ENCODE measurements at regions not wholly inside any gene's neighbourhood (a gene's known extent, or its start where the extent isn't known, plus 50 kb on each side); places are given as distances from the start of the nearest gene placed in this dataset. TPM values are rescaled to one million over a fixed set of nuclear protein-coding genes. Genes with fewer than 3 reads are reported as not detected.
A peak's percentile ranks its signal among the peaks of the same experiment; 100 is the strongest.

DNA sequence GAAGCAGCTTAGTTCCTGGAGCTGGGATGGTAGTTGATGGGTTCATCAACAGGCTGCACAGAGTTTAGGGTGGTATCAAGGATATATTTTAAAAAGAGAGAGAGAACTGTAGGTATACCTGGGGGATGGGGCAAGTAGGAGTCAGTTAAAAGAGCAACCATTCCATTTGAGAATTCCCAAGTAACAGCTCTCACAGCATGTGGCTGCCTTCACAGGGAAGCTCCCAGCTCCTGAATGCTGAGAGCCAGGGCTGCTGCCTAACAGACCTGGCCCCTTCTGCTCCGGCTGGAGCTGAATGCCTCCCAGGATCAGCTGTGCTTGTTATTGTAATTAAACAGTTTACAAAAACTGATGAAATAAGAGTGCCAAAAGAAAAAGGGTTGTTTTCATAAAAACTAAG, 58.8 kb upstream of the GPR26 start:
- TF ChIP-seq, protein P1, sequence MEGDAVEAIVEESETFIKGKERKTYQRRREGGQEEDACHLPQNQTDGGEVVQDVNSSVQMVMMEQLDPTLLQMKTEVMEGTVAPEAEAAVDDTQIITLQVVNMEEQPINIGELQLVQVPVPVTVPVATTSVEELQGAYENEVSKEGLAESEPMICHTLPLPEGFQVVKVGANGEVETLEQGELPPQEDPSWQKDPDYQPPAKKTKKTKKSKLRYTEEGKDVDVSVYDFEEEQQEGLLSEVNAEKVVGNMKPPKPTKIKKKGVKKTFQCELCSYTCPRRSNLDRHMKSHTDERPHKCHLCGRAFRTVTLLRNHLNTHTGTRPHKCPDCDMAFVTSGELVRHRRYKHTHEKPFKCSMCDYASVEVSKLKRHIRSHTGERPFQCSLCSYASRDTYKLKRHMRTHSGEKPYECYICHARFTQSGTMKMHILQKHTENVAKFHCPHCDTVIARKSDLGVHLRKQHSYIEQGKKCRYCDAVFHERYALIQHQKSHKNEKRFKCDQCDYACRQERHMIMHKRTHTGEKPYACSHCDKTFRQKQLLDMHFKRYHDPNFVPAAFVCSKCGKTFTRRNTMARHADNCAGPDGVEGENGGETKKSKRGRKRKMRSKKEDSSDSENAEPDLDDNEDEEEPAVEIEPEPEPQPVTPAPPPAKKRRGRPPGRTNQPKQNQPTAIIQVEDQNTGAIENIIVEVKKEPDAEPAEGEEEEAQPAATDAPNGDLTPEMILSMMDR (IDR thresholded peaks at IDR 0.05) = no peak
- ATAC-seq (ENCODE audit: low FRiP score) (no peak), DNase-seq (ENCODE audit: low spot score) (no peak)

DNA sequence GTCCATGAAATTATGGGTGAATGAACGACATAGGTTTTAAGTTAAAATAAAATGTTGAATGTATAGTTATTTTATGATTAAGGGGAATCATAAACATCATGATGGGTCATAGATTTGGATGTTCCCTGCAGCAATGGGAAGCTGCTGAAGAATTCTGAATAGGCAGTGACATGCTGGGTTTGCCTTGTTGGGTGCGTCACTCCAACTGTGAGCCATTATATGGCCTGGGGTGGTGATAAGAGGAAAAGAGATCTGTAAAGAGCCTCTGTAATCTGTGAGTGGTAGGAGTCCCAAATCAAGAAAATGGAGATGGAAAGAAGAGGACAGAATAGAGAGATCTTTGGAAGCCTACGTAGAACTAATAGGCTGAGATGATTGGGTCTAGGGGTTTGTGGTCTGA, 58.1 kb upstream of the GPR26 start:
- no peak for DNase-seq (ENCODE audit: low spot score)
- TF ChIP-seq, protein P1 (IDR thresholded peaks at IDR 0.05) = no peak
- no peak for ATAC-seq (ENCODE audit: low FRiP score)

DNA sequence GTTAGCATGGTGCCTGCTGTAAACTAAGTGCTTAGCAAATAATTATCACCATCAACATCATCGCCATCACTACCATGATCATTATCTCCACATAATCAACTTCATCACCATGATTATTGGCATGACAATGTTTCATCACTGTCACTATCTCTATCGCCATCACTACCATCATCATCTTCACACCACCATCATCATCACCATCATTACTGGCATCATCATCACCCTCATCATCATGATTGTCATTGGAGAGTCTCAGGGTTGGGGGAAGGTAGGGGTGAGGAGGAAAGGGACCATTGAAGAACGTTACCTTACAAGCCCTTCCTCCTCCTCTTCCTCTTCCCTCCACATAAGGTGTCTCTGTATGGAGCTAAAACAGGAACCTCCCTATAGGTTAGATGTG, 54.9 kb upstream of the GPR26 start:
- TF ChIP-seq, protein P1 (IDR thresholded peaks at IDR 0.05) = no peak
- DNase-seq (ENCODE audit: low spot score) = no peak
- ATAC-seq (ENCODE audit: low FRiP score) = no peak

DNA sequence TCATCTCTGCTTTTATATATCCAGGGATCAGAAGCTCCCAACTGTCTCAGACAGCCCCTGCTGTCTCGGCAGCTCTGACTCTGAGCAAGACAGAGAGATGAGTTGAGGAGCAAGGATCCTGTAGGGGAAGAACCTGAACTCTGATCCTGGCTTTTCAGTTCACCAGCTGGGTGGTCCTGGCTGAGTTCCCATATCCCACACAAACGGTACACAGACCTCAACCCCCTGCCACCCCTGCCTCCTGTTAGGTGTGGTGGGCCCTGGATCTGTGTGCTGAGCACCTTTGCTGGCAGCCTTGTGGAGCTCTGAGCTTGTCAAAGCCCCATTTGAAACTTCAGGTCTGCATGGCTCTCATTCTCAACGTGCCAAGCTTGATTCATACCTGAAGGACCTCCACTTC, 54.3 kb upstream of the GPR26 start:
- no peak for ATAC-seq (ENCODE audit: low FRiP score)
- TF ChIP-seq, protein P1 (IDR thresholded peaks at IDR 0.05) = no peak
- DNase-seq (ENCODE audit: low spot score) = no peak

DNA sequence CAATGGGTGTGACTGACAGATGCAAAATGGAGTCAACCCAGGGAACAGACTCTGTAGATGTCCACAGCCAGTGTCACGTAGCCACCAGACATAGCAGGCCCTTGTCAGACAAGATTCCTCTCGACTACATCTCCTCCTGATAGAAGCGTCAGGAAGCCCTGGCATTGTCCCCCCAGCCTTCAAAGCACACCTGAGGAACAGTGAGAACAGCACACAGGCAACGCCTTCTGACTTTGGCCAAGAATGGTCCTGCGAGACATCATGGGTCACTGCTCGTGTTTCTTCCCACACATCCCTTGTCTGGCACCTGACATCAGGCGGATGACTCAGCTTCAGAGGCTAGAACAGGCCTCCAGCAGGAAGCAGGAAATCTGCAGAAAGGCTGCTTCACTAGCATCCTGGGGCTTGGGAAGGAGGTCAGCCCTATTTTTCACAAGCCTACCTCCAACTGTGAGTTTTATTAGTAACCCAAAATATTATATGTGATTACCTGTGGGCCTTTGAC, 52.8 kb upstream of the GPR26 start:
- DNase-seq (ENCODE audit: low spot score) (no peak), ATAC-seq (ENCODE audit: low FRiP score) (no peak)
- TF ChIP-seq, protein P1 (IDR thresholded peaks at IDR 0.05) = no peak

DNA sequence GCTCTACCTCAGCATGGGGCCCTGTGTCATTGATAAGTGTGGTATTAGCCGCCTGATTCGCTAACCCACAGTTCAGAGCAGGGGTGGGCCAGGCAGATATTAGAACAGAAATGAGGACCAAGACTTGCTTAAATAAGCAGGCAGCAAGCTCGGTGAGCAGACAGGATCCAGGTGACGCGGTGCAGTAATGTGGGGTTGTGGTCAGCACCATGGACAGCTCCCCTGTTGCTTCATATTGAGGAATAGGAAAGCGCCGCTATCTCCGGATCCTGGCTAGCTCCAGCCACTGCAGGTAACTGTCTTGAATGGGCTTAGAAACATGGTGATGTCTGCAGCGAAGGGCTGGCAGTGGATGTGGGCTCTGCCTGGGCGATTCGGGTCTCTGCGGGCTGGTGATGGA, 51.3 kb upstream of the GPR26 start:
- peak; percentile 58 for DNase-seq (ENCODE audit: low spot score)
- no peak for ATAC-seq (ENCODE audit: low FRiP score)
- TF ChIP-seq, protein P1 (IDR thresholded peaks at IDR 0.05) = no peak

Small RNA genes lying in the stretch of these regions (small RNA-seq; reads per million reads assigned to genes)
- gene AL160290.3 = not detected

Data from omental fat pad (tissue), 3 donors.